Suprapubic skin (tissue), 4 donors: ENCODE measurements at regions not wholly inside any gene's neighbourhood (a gene's known extent, or its start where the extent isn't known, plus 50 kb on each side); places are given as distances from the start of the nearest gene placed in this dataset.
A peak's percentile ranks its signal among the peaks of the same experiment; 100 is the strongest.

Experiments used
- DNase-seq, 2 donors: peaks; one replicate each; pipeline ENCODE4 v3.0.0-alpha.2; 2019; ENCODE audit warnings: low spot score in 2 of 2
- H3K27ac ChIP-seq: fragments of 200-600 bp; sonication (generic); one replicate; pipeline ENCODE4 v1.5.1; 2019
- H3K27me3 ChIP-seq: fragments of 200-600 bp; sonication (generic); one replicate; pipeline ENCODE4 v1.5.1; 2019
- H3K36me3 ChIP-seq: fragments of 200-600 bp; sonication (generic); one replicate; pipeline ENCODE4 v1.5.1; 2019
- H3K4me1 ChIP-seq: fragments of 200-600 bp; sonication (generic); one replicate; pipeline ENCODE4 v1.5.1; 2019
- H3K4me3 ChIP-seq: fragments of 200-600 bp; sonication (generic); one replicate; pipeline ENCODE4 v1.5.1; 2019; ENCODE audit warnings: mild to moderate bottlenecking
- H3K9me3 ChIP-seq: fragments of 200-600 bp; sonication (generic); one replicate; pipeline ENCODE4 v1.5.1; 2019
- CTCF ChIP-seq, 2 donors: fragments of 200-600 bp in 1 of 2; fragments of 450-650 bp in 1 of 2; sonication (generic) in 1 of 2; IDR thresholded peaks; one replicate each; pipeline ENCODE4 v1.5.1; 2016 to 2019; ENCODE audit warnings: antibody characterized with exemption in 2 of 2, mild to moderate bottlenecking in 1 of 2, moderate library complexity in 1 of 2
- EP300 ChIP-seq: sonication (generic); formaldehyde crosslinking; IDR thresholded peaks from one replicate; pipeline ENCODE4 v1.6.1; 2017; ENCODE audit warnings: antibody characterized with exemption
- POLR2A ChIP-seq, 2 donors: fragments of 450-650 bp; IDR thresholded peaks; one replicate each; pipeline ENCODE4 v1.6.1; 2017; ENCODE audit warnings: antibody characterized with exemption in 2 of 2, mild to moderate bottlenecking in 2 of 2, moderate library complexity in 2 of 2
- POLR2AphosphoS5 ChIP-seq, 3 donors: sonication (generic); formaldehyde crosslinking; IDR thresholded peaks; one replicate each; pipeline ENCODE4 v1.6.1; 2017; ENCODE audit warnings: antibody characterized with exemption in 3 of 3
- WGBS: methylation state at CpG from one replicate; pipeline ENCODE4 v1.1.5; 2018; 5-methylcytosine and 5-hydroxymethylcytosine counted together

DNA sequence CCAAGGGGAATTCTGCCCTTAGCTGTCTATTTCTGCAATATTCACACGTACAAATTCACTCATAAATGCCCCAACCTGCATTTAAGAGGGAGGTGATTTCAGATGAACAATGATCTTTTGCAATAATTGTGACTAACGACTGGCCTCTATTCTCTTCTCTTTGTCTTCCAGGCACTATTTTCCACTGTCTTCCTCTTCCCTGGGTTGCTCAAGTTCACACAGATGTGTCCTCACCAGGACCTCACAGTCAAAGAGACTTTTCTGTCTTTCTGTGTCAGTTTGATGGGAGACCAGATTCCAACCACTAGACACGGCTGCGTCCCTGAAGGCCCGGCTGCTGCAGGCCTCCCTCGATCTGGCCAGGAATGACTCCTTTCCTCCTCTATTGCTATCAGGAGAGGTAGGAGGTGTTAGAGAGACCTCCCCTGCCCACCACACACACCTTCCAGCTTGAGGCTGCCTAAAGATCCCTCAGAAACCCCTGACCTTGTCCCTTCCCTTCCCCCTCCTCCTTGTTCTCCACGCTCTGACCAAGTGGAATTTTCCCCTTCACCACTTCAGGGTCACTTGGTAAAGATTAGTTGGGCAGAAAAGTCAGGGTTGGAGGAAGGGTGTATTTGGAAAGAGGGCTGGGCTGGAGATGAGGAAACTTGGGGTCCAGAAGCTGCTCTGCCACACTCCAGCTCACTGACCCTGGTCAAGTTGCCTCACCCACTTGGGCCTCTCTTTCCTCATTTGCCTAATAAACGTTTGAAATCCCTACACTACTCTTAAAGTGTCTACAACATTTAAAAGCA, 109.2 kb upstream of the COPS8 start:
- WGBS: 82% methylated on average over 8 of the region's 8 CpGs
- H3K27ac ChIP-seq: no peak overlapping the region
- H3K36me3 ChIP-seq: no peaks in the 10 kb centered on the region
- H3K9me3 ChIP-seq: no peaks in the 10 kb centered on the region
- peak in 1 of 2 donors; percentile 39 for DNase-seq
- H3K27me3 ChIP-seq: peaks cover 10% of the 10 kb centered on the region
- H3K4me1 ChIP-seq: peaks cover 12% of the 10 kb centered on the region
- TF ChIP-seq POLR2A (IDR thresholded peaks at IDR 0.05) (no peak), CTCF (IDR thresholded peaks at IDR 0.05) (no peak)
- H3K4me3 ChIP-seq: no peak overlapping the region

- Histone ChIP-seq H3K27ac (no peak overlapping the region), H3K4me3 (no peak overlapping the region), H3K36me3 (no peaks in the 10 kb centered on the region), H3K4me1 (peaks cover 7% of the 10 kb centered on the region), H3K9me3 (no peaks in the 10 kb centered on the region), H3K27me3 (peaks cover 4% of the 10 kb centered on the region)
- DNase-seq: no peak
- 78% methylated on average over 11 of the region's 11 CpGs for WGBS
- TF ChIP-seq EP300: no peak
- TF ChIP-seq CTCF (IDR thresholded peaks at IDR 0.05): no peak
- no peak for TF ChIP-seq POLR2AphosphoS5 (IDR thresholded peaks at IDR 0.05)
- no peak for TF ChIP-seq POLR2A (IDR thresholded peaks at IDR 0.05)
Observed at GRCh38 chr2:236977063-236977851, 108.4 kb upstream of the COPS8 start.

DNA sequence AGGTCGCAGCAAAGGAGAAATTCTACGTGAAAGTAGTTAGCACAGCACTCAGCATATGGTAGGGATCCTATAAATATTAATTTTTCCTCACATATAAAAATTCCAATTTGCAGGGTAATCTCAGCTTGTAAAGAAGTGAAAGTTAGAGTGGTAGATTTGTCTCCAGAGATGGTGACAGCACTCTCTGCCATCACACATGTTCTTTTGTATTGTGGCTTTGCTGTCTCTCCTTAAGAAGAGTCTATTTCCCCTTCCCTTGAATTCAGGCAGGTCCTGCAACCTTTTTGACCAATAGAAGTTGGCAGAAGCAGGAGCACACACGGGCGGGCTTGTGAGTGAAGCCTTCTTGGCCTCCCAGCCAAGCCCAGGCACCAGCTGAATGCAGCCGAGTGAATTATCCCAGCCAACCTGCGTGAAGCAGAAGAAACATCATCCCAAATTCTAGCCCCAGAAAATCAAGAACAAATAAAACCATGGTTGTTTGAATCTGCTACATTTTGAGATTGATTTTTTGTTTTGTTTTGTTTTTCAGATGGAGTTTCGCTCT, 107.8 kb upstream of the COPS8 start:
- H3K4me3 ChIP-seq: no peak overlapping the region
- H3K36me3 ChIP-seq: no peaks in the 10 kb centered on the region
- H3K27me3 ChIP-seq: no peaks in the 10 kb centered on the region
- H3K4me1 ChIP-seq: peaks cover 6% of the 10 kb centered on the region
- WGBS: 93% methylated on average over 7 of the region's 7 CpGs
- no peak overlapping the region for H3K27ac ChIP-seq
- peak in 1 of 2 donors; percentile 11 for DNase-seq
- H3K9me3 ChIP-seq: peaks cover under 1% of the 10 kb centered on the region
- TF ChIP-seq EP300: no peak
- TF ChIP-seq POLR2A (IDR thresholded peaks at IDR 0.05): no peak
- TF ChIP-seq CTCF (IDR thresholded peaks at IDR 0.05): no peak
- TF ChIP-seq POLR2AphosphoS5 (IDR thresholded peaks at IDR 0.05): no peak

DNA sequence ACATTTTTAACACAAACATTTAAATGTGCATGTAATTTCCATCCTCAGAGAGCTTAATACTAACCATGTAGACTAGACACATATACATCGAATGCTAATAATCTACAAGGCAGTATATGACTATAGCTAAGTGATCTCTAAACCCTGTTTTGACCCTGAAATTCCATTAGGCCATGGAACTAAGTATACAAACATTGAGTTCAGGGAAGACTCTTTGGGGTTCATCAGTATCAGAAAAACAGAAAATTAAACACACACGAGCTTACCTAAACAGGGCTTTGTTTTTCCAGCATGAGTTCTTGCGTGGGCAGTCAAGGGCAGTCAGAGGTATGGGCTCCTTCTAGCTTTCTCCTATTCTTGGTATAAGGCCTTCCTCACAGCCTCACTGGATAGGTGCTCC, 106.0 kb upstream of the COPS8 start:
- H3K9me3 ChIP-seq: peaks cover 4% of the 10 kb centered on the region
- no peaks in the 10 kb centered on the region for H3K27me3 ChIP-seq
- no peak overlapping the region for H3K4me3 ChIP-seq
- DNase-seq: no peak
- H3K4me1 ChIP-seq: no peaks in the 10 kb centered on the region
- no peaks in the 10 kb centered on the region for H3K36me3 ChIP-seq
- TF ChIP-seq EP300: no peak
- no peak for TF ChIP-seq POLR2AphosphoS5 (IDR thresholded peaks at IDR 0.05)
- TF ChIP-seq POLR2A (IDR thresholded peaks at IDR 0.05): no peak
- TF ChIP-seq CTCF (IDR thresholded peaks at IDR 0.05): no peak
- H3K27ac ChIP-seq: no peak overlapping the region
- WGBS: 96% methylated on average over 3 of the region's 3 CpGs

GRCh38 chr2:236980961-236981360, 104.7 kb upstream of the COPS8 start:
- no peak for TF ChIP-seq POLR2A (IDR thresholded peaks at IDR 0.05)
- TF ChIP-seq POLR2AphosphoS5 (IDR thresholded peaks at IDR 0.05): no peak
- no peak for TF ChIP-seq EP300
- TF ChIP-seq CTCF (IDR thresholded peaks at IDR 0.05): no peak
- Histone ChIP-seq H3K4me3 (no peak overlapping the region), H3K4me1 (no peaks in the 10 kb centered on the region), H3K9me3 (peaks cover 4% of the 10 kb centered on the region), H3K27ac (no peak overlapping the region), H3K36me3 (no peaks in the 10 kb centered on the region), H3K27me3 (no peaks in the 10 kb centered on the region)
- 97% methylated on average over 3 of the region's 3 CpGs for WGBS
- DNase-seq: no peak
